RKO (cell line): ENCODE measurements at regions not wholly inside any gene's neighbourhood (a gene's known extent, or its start where the extent isn't known, plus 50 kb on each side); places are given as distances from the start of the nearest gene placed in this dataset.
"Not testable (repeated sequence)": the region's sequence is repeated elsewhere in the genome, so short reads cannot be mapped to it uniquely, and the experiment has no call there.

Experiments
- DNase-seq: peaks from one replicate; pipeline ENCODE4 v3.0.0-alpha.2; 2016; ENCODE audit warnings: low spot score

- no peak for DNase-seq
Measured at GRCh38 chr5:68662804-68663307, 431.0 kb upstream of the SLC30A5 start.

GRCh38 chr5:68669864-68670575 lies 423.8 kb upstream of the SLC30A5 start:
- no peak for DNase-seq

GRCh38 chr5:68673106-68673822 lies 420.6 kb upstream of the SLC30A5 start:
- DNase-seq = no peak

- DNase-seq = no peak
Measured at GRCh38 chr5:68673823-68674180, 420.0 kb upstream of the SLC30A5 start.

GRCh38 chr5:68679041-68679440 lies 414.8 kb upstream of the SLC30A5 start:
- DNase-seq = no peak

GRCh38 chr5:68680366-68680765 lies 413.4 kb upstream of the SLC30A5 start:
- no peak for DNase-seq

GRCh38 chr5:68681929-68682328 lies 411.9 kb upstream of the SLC30A5 start:
- no peak for DNase-seq

- DNase-seq = no peak
Measured at GRCh38 chr5:68682400-68683160, 411.2 kb upstream of the SLC30A5 start.

GRCh38 chr5:68683632-68684036 lies 410.2 kb upstream of the SLC30A5 start:
- DNase-seq = peak; percentile 82

GRCh38 chr5:68685863-68686262 lies 408.0 kb upstream of the SLC30A5 start:
- no peak for DNase-seq

- no peak for DNase-seq
Measured at GRCh38 chr5:68688547-68688946, 405.3 kb upstream of the SLC30A5 start.

GRCh38 chr5:68689010-68689409 lies 404.8 kb upstream of the SLC30A5 start:
- no peak for DNase-seq

GRCh38 chr5:68691874-68692273 lies 401.9 kb upstream of the SLC30A5 start:
- DNase-seq = not testable (repeated sequence)

- no peak for DNase-seq
Measured at GRCh38 chr5:68698025-68698940, 395.5 kb upstream of the SLC30A5 start.

- DNase-seq = no peak
Measured at GRCh38 chr5:68699966-68700365, 393.8 kb upstream of the SLC30A5 start.

- no peak for DNase-seq
Measured at GRCh38 chr5:68707575-68707974, 386.2 kb upstream of the SLC30A5 start.

- no peak for DNase-seq
Measured at GRCh38 chr5:68708156-68708841, 385.5 kb upstream of the SLC30A5 start.

GRCh38 chr5:68708842-68709170 lies 385.0 kb upstream of the SLC30A5 start:
- no peak for DNase-seq

GRCh38 chr5:68709239-68709638 lies 384.6 kb upstream of the SLC30A5 start:
- no peak for DNase-seq

- no peak for DNase-seq
Measured at GRCh38 chr5:68710514-68710913, 383.3 kb upstream of the SLC30A5 start.
